ENCODE measurements at regions not wholly inside any gene's neighbourhood (a gene's known extent, or its start where the extent isn't known, plus 50 kb on each side); places are given as distances from the start of the nearest gene placed in this dataset.

DNA sequence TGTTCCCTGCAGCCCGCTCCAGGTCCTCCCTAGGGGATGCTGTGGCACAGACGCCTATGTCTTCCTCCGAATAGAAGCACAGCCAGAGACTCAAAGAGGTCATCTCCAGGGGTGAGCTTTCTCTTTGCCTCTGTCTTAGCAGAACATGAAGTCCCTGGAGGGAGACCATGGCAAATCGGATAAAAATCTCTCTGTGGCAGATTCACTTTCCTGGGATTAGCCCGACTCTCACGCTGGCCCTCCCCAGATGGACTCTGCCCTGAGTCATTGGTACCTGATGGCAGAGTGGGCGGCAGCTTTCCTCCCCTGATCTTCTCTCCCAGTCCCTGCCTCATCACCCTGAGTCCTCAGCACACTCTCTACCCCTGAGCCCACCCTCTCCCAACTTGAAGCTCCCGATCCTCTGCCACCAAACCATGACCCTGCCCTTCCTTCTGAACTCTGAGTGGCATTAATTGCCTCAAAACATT lies 58.0 kb upstream of the CCDC167 start:
- no peaks in the 10 kb centered on the region for H3K9me3 ChIP-seq
- DNase-seq, result no peak
- Mint-ChIP-seq H3K36me3 (ENCODE audit: insufficient read depth, unreplicated experiment) (no peaks in the 10 kb centered on the region), H3K27ac (ENCODE audit: unreplicated experiment) (no peak overlapping the region), H3K4me3 (ENCODE audit: unreplicated experiment) (no peak overlapping the region), H3K9me3 (ENCODE audit: unreplicated experiment) (no peaks in the 10 kb centered on the region), H3K27me3 (ENCODE audit: insufficient read depth, unreplicated experiment) (no peaks in the 10 kb centered on the region), H3K4me1 (ENCODE audit: low read depth, unreplicated experiment) (peaks cover 14% of the 10 kb centered on the region)
- CTCF ChIA-PET, result interaction anchor here (0.5 to 0.6 kb wide), 2 partner anchors 77 to 1157 kb away, joined by 3 to 7 read pairs; no protein-coding TSS in a partner anchor
- intact Hi-C loops (cut with micrococcal nuclease; ENCODE audit: unreplicated experiment), result no loop called here
- no peaks in the 10 kb centered on the region for H3K36me3 ChIP-seq (ENCODE audit: control insufficient read depth, insufficient read depth, low read length)
- peaks cover 34% of the 10 kb centered on the region for H3K4me1 ChIP-seq
- POLR2A ChIA-PET, result no interaction called here
- no TSS peak for BruUV-seq (replicated peaks)
- no peaks in the 10 kb centered on the region for H3K27me3 ChIP-seq (replicated peaks; ENCODE audit: control insufficient read depth, insufficient read depth, low read length)
- no peak for TF ChIP-seq CTCF (IDR thresholded peaks at IDR 0.05; ENCODE audit: insufficient read depth in 1 of 2, low read depth in 1 of 2, low read length in 1 of 2, severe bottlenecking in 1 of 2, unreplicated experiment in 1 of 2)
- H3K4me3 ChIP-seq (ENCODE audit: low read depth, low read length), result no peak overlapping the region

- Mint-ChIP-seq H3K4me3 (ENCODE audit: unreplicated experiment) (no peak overlapping the region), H3K27me3 (ENCODE audit: insufficient read depth, unreplicated experiment) (no peaks in the 10 kb centered on the region), H3K9me3 (ENCODE audit: unreplicated experiment) (no peaks in the 10 kb centered on the region), H3K36me3 (ENCODE audit: insufficient read depth, unreplicated experiment) (no peaks in the 10 kb centered on the region), H3K4me1 (ENCODE audit: low read depth, unreplicated experiment) (peaks cover 14% of the 10 kb centered on the region), H3K27ac (ENCODE audit: unreplicated experiment) (no peak overlapping the region)
- no peaks in the 10 kb centered on the region for H3K27me3 ChIP-seq (replicated peaks; ENCODE audit: control insufficient read depth, insufficient read depth, low read length)
- intact Hi-C loops (cut with micrococcal nuclease; ENCODE audit: unreplicated experiment), result no loop called here
- peaks cover 34% of the 10 kb centered on the region for H3K4me1 ChIP-seq
- POLR2A ChIA-PET, result no interaction called here
- no peak for TF ChIP-seq CTCF (IDR thresholded peaks at IDR 0.05; ENCODE audit: insufficient read depth in 1 of 2, low read depth in 1 of 2, low read length in 1 of 2, severe bottlenecking in 1 of 2, unreplicated experiment in 1 of 2)
- H3K9me3 ChIP-seq, result no peaks in the 10 kb centered on the region
- no peaks in the 10 kb centered on the region for H3K36me3 ChIP-seq (ENCODE audit: control insufficient read depth, insufficient read depth, low read length)
- H3K4me3 ChIP-seq (ENCODE audit: low read depth, low read length), result no peak overlapping the region
- CTCF ChIA-PET, result interaction anchor here (0.5 to 0.7 kb wide), 2 partner anchors 9 to 1157 kb away, joined by 3 read pairs; no protein-coding TSS in a partner anchor
- no peak for DNase-seq
- no TSS peak for BruUV-seq (replicated peaks)
Observed at GRCh38 chr6:37556881-37557644, 57.4 kb upstream of the CCDC167 start.

GRCh38 chr6:37555040-37555781 lies 55.5 kb upstream of the CCDC167 start:
- no peak for TF ChIP-seq CTCF (IDR thresholded peaks at IDR 0.05; ENCODE audit: insufficient read depth in 1 of 2, low read depth in 1 of 2, low read length in 1 of 2, severe bottlenecking in 1 of 2, unreplicated experiment in 1 of 2)
- H3K4me1 ChIP-seq, result peaks cover 34% of the 10 kb centered on the region
- Mint-ChIP-seq H3K27ac (ENCODE audit: unreplicated experiment) (peak overlapping the region; percentile 18), H3K27me3 (ENCODE audit: insufficient read depth, unreplicated experiment) (no peaks in the 10 kb centered on the region), H3K4me1 (ENCODE audit: low read depth, unreplicated experiment) (peaks cover 14% of the 10 kb centered on the region), H3K36me3 (ENCODE audit: insufficient read depth, unreplicated experiment) (no peaks in the 10 kb centered on the region), H3K4me3 (ENCODE audit: unreplicated experiment) (no peak overlapping the region), H3K9me3 (ENCODE audit: unreplicated experiment) (no peaks in the 10 kb centered on the region)
- CTCF ChIA-PET, result no interaction called here
- no TSS peak for BruUV-seq (replicated peaks)
- intact Hi-C loops (cut with micrococcal nuclease; ENCODE audit: unreplicated experiment), result no loop called here
- H3K27me3 ChIP-seq (replicated peaks; ENCODE audit: control insufficient read depth, insufficient read depth, low read length), result no peaks in the 10 kb centered on the region
- no peaks in the 10 kb centered on the region for H3K9me3 ChIP-seq
- H3K36me3 ChIP-seq (ENCODE audit: control insufficient read depth, insufficient read depth, low read length), result no peaks in the 10 kb centered on the region
- POLR2A ChIA-PET, result no interaction called here
- no peak for DNase-seq
- H3K4me3 ChIP-seq (ENCODE audit: low read depth, low read length), result no peak overlapping the region
